Sciatic nerve (tissue), 2 donors: ENCODE measurements at regions not wholly inside any gene's neighbourhood (a gene's known extent, or its start where the extent isn't known, plus 50 kb on each side); places are given as distances from the start of the nearest gene placed in this dataset.

ENCODE experiments used
- ATAC-seq: fragments of 200-7000 bp; cut with Tn5 transposase; one replicate; pipeline ENCODE4 v1.9.1; 2020; ENCODE audit warnings: mild to moderate bottlenecking, moderate library complexity
- DNase-seq: peaks from one replicate; pipeline ENCODE4 v3.0.0-alpha.2; 2020; ENCODE audit warnings: low spot score
- intact Hi-C: fragments of 100-400 bp; cut with DNase I; formaldehyde crosslinking; loops from one replicate; pipeline ENCODE4 v1.14.2; 2022
- donor health status: DM: no; HTN: no; CAD: no.
- donor health status: DM: no; HTN: no; CAD: no.

DNA sequence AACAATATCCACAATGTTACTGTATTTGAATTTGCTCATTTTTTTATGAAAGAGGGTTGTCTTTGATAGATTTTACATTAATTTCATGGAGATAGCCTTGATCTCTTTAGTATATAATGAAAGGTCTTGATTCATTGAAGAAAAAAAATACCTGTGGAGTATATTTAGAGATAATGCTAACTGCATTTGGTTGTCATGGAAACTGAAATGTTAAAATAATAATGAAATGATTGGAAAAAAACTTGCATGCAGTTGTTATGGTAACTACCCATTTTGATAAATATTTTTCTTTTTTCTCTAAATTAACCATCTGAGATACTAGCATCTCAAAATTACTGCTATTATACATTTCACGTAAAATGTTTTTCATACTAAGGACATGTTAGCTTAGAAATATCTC is 712.7 kb upstream of the FAM98A start:
- DNase-seq = no peak
- intact Hi-C loops = no loop called here
- ATAC-seq = no peak

DNA sequence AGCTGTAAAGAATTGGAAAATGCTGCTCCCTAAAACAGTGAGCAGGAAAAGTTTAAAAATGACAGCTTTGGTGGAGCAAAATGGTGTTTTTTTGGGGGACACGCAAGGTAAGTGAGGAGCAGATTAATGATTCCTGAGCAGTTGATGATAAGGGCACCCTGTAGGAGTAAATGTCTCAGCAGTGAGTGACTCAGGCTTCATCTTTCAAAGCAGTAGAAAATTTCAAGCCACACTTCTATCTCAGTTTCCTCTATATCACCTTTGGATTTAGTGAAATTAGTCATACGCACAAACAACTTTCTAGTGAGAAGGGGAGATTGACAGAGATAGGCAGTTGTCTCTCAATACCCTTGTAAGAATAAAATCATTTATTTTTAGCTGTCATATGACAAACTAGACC is 709.0 kb upstream of the FAM98A start:
- ATAC-seq (no peak), DNase-seq (no peak)
- intact Hi-C loops = no loop called here

DNA sequence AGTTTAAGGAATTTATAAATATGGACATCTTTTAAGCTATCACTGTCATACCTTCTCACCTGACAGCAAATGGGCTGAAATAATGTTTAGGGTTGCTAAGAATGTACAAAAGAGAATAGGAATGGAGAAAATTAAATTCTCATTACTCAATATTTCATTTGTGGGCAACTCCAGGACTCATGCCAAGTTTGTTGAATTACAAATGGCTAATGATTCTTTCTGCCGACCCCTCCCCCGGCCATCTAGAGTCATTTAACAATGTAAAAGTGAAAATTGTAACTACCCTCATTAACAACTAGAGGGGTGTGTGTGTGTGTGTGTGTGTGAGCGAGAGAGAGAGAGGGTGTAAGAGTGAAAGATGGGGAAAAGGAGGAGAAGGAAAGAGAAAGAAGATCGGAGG is 708.5 kb upstream of the FAM98A start:
- intact Hi-C loops = no loop called here
- DNase-seq = no peak
- no peak for ATAC-seq

- no peak for ATAC-seq
- DNase-seq = no peak
- intact Hi-C loops = no loop called here
Measured at GRCh38 chr2:34306745-34307144, 707.6 kb upstream of the FAM98A start.

DNA sequence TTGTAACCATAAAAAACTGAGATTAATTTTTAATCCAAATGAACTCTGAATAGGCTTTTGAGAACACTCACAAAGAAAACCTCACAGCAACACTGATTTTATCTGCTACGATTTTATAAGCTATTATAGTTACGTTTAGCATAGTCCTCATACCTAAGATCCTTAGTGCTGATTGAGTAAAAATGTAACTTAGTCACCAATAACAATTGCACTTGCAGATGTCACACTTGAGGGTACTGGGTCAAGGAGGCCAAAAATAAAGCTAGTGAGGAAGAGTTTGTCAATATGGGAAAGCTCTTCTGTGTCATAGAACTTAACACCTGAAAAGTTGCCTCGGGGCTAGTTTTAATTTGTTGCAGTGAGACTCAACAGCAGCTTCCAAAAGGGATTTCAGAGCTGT is 706.5 kb upstream of the FAM98A start:
- DNase-seq (no peak), ATAC-seq (no peak)
- intact Hi-C loops = no loop called here

DNA sequence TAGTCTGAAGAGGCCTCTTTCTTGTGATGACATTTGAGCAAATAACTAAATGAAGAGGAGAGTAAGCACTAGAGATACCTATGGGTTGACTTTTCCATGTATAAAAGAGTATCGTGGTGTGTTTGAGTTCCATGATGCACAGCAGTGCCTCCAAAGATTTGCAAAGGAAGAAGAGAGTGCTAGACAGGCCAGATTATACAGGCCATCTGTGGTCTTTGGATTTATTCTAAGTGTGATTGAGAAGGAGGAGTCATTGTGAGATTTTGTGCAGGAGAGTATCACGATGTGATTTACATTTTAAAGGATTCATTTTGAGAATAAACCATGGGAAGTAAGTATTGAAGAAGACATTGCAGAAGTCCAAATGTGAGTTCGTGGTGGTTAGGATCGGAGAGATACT is 695.9 kb upstream of the FAM98A start:
- ATAC-seq = no peak
- DNase-seq = no peak
- intact Hi-C loops = no loop called here

DNA sequence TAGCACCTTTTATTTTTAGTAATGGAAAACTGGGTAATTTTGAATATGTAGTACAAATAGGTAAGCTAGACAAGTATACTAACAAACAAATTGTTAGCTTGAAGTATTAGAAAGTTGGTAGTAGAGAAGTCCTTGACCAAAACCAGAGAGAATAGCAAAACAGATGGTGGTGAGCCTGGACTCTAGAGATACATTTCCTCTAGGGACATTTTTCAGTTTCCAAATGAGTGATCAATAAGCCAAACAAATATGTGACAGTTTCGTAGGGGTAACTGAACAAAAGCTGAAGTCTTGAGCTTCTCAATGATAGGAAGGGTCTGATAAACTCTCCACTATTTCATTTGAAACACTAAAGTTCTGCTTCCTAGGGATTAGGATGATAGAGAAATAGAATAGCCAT is 692.0 kb upstream of the FAM98A start:
- intact Hi-C loops = no loop called here
- DNase-seq (no peak), ATAC-seq (no peak)

DNA sequence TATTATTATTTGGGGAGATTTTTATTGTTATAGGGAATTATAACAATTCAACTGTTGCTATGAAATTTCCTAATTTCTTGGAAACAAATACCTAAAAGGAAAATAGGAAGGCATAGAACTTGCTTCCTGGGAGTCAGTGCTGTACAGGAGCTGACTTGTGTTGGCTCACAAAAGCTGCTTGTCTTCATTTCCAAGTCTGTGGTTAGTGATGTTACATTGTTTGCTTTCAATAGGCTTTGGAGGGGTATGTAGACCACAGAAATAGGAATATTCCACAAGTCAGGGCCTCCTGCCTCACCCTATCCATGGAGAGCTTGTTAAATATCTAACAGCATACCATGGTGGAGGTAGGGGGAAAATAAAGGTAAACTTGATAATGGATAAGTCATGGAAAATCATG is 688.9 kb upstream of the FAM98A start:
- intact Hi-C loops = no loop called here
- ATAC-seq (no peak), DNase-seq (no peak)

DNA sequence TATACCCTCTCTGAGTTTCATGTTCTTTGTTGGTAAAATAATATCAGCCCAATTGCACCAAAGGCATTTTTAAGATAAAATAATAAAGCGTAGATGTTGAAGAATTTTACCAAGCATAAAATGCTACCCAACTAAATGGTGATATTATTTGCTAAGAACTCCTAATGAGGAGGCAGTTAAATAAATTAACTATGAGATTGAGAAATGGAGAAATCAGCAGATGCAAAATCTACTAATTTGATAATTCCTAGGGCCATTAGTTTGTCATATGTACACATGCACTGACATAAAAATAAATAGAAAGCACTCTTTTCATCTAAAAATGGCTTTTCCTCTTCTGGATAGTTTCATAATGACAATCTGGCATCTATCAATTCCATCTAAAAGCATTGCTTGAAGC is 681.5 kb upstream of the FAM98A start:
- intact Hi-C loops = no loop called here
- no peak for ATAC-seq
- DNase-seq = no peak

DNA sequence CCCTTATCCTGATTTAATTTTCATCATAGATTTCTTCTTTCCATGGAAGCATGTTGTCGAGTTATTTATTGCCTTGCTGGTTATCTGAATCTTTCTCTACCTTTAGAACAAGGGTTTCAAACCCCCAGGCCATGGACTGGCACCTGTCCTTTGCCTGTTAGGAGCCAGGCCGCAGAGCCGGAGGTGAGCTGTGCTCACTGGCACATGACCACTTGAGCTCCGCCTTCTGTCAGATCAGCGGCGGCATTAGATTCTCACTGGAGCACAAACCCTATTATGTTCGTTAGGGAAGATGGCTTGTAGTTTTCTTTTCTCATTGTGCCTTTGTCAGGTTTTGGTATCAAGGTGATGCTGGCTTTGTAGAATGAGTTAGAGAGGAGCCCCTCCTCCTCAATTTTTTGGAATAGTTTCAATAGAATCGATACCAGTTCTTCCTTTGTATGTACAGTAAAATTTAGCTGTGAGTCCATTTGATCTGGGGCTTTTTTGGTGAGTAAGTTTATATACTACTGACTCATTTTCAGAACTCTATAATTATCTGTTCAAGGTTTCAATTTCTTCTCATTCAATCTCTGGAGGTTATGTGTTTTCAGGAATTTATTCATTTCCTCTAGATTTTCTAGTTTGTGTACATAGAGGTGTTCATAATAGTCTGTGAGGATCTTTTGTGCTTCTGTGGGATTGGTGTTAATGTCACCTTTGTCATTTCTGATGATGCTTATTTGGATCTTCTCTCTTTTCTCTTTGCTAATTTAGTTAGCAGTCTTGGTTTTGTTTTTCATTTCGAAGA is 668.0 kb upstream of the FAM98A start:
- intact Hi-C loops = no loop called here
- DNase-seq (no peak), ATAC-seq (no peak)

DNA sequence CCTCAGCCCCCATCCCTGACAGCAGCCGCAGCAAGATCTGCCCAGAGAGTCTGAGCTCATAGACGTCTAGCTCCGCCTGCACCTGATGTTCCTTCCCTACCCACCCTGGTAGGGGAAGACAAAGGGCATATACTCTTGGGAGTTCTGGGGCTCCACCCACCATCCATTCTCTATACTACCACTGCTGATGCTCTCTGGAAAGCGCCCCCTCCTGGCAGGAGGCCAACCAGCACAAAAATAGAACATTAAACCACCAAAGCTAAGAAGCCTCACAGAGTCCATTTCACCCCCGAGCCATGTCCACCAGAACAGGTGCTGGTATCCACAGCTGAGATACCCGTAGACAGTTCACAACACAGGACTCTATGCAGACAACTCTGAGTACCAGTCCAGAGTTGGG is 662.6 kb upstream of the FAM98A start:
- ATAC-seq = no peak
- intact Hi-C loops = no loop called here
- DNase-seq = no peak

- ATAC-seq = no peak
- DNase-seq = no peak
- intact Hi-C loops = no loop called here
Measured at GRCh38 chr2:34254272-34254878, 655.3 kb upstream of the FAM98A start.

DNA sequence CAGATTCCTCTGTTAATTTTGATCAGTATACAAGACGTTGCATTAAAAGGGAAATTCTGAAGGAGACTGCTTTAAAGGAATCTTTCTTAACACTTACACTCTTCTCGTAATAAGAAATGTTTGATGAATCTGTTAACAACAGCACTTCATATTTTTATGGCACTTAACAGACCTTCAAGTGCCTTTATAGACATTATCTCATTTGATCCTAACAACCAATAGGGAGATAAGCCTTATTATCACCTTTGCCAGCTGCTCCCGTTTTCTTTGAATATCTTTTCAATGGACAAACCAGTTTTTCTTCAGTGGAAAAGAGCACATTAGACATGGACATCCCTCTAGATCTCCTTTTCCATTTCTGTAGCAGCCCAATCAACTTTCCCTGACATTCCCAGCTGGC is 653.0 kb upstream of the FAM98A start:
- no peak for DNase-seq
- no peak for ATAC-seq
- intact Hi-C loops = no loop called here

GRCh38 chr2:34251578-34251977 is 652.5 kb upstream of the FAM98A start:
- intact Hi-C loops = no loop called here
- no peak for ATAC-seq
- no peak for DNase-seq

- no peak for ATAC-seq
- intact Hi-C loops = loop anchor here (10.0 kb wide), 1 partner anchor 1041 kb away; no protein-coding TSS in a partner anchor
- no peak for DNase-seq
Measured at GRCh38 chr2:34244195-34244594, 645.1 kb upstream of the FAM98A start.

DNA sequence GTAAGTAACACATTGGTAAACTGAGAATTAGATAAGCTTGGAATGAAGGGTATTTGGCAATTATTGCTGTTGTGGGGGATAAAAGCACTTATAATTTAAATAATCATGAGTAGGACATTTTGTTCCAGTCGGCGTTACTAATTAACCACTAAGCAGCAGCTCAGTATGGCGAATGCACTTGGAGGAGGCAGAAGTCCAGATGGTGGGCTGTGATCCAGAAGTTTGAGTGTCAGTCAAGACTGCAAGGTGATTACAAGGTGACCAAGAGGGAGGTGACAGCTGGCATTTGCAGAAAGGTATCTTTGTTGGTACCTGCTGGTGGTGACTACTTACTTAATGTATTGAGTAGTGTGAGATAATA is 643.6 kb upstream of the FAM98A start:
- ATAC-seq = no peak
- intact Hi-C loops = loop anchor here (10.0 kb wide), 1 partner anchor 1042 kb away; no protein-coding TSS in a partner anchor
- no peak for DNase-seq

GRCh38 chr2:34241905-34242762 is 643.0 kb upstream of the FAM98A start:
- ATAC-seq (no peak), DNase-seq (no peak)
- intact Hi-C loops = loop anchor here (10.0 kb wide), 1 partner anchor 1043 kb away; no protein-coding TSS in a partner anchor

DNA sequence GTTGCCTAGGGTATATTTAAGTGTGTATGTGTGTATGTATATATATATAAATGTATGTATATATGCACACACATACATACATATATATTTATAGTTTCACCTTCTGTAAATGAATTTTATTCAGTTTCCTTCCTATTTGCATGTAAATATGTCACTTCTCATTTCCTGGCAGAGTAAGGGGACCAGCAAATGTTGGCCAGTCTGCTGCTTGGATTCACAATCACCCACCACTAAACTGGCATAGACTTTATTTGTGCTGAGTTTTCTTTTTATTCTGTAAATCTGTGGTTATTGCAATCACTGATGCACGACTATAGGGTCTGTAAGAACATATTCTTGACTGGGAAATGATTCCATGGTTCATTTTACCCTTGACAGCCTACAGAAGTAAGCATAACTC is 640.4 kb upstream of the FAM98A start:
- ATAC-seq (no peak), DNase-seq (no peak)
- intact Hi-C loops = no loop called here

- intact Hi-C loops = no loop called here
- DNase-seq = no peak
- peak; percentile 76 for ATAC-seq
Measured at GRCh38 chr2:34234823-34235222, 635.7 kb upstream of the FAM98A start.

DNA sequence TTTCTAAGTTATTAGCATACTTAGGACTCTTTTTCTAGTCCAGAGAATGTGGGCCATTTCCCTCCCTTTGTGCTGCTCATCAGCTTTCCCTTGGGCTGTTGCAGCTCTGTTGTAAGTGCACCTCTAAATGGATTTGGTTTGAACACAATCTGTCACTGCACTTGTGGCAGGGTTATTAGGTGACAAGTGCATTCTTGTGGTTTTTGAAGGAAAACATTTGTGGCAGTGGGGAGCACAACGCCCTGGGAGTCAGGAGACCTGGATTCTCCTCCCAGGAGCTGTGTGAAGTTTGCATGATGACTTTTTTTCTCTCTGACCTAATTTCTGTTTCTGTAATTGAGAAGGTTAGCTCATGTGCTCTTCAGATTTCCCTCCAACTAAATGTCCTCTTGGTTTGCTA is 630.9 kb upstream of the FAM98A start:
- DNase-seq (no peak), ATAC-seq (no peak)
- intact Hi-C loops = no loop called here
